ENCODE measurements at regions not wholly inside any gene's neighbourhood (a gene's known extent, or its start where the extent isn't known, plus 50 kb on each side); places are given as distances from the start of the nearest gene placed in this dataset.
"Not testable (repeated sequence)": the region's sequence is repeated elsewhere in the genome, so short reads cannot be mapped to it uniquely, and the experiment has no call there.

- H3K4me3 ChIP-seq (ENCODE audit: low read depth, low read length): no peak overlapping the region
- no peak for DNase-seq (ENCODE audit: low read depth)
- no peak for TF ChIP-seq CTCF (conservative IDR thresholded peaks at IDR 0.05; ENCODE audit: low read depth, low read length)
Observed at GRCh38 chr1:115153966-115154557, 64.8 kb upstream of the TSPAN2 start.

- not testable (repeated sequence) for H3K4me3 ChIP-seq (ENCODE audit: low read depth, low read length); DNase-seq (ENCODE audit: low read depth)
Observed at GRCh38 chr1:115147928-115148327, 58.6 kb upstream of the TSPAN2 start.

- H3K4me3 ChIP-seq (ENCODE audit: low read depth, low read length): no peak overlapping the region
- TF ChIP-seq CTCF (conservative IDR thresholded peaks at IDR 0.05; ENCODE audit: low read depth, low read length): no peak
- DNase-seq (ENCODE audit: low read depth): no peak
Observed at GRCh38 chr1:115145226-115145625, 55.9 kb upstream of the TSPAN2 start.

GRCh38 chr1:115144176-115144575, 54.9 kb upstream of the TSPAN2 start:
- no peak for TF ChIP-seq CTCF (conservative IDR thresholded peaks at IDR 0.05; ENCODE audit: low read depth, low read length)
- H3K4me3 ChIP-seq (ENCODE audit: low read depth, low read length): no peak overlapping the region
- no peak for DNase-seq (ENCODE audit: low read depth)

GRCh38 chr1:115142616-115143015, 53.3 kb upstream of the TSPAN2 start:
- peak; percentile 62 for TF ChIP-seq CTCF (conservative IDR thresholded peaks at IDR 0.05; ENCODE audit: low read depth, low read length)
- H3K4me3 ChIP-seq (ENCODE audit: low read depth, low read length): no peak overlapping the region
- peak; percentile 60 for DNase-seq (ENCODE audit: low read depth)

- H3K4me3 ChIP-seq (ENCODE audit: low read depth, low read length): no peak overlapping the region
- DNase-seq (ENCODE audit: low read depth): no peak
- TF ChIP-seq CTCF (conservative IDR thresholded peaks at IDR 0.05; ENCODE audit: low read depth, low read length): no peak
Observed at GRCh38 chr1:115141145-115141454, 51.8 kb upstream of the TSPAN2 start.

GRCh38 chr1:115140442-115141144, 51.3 kb upstream of the TSPAN2 start:
- no peak for TF ChIP-seq CTCF (conservative IDR thresholded peaks at IDR 0.05; ENCODE audit: low read depth, low read length)
- no peak overlapping the region for H3K4me3 ChIP-seq (ENCODE audit: low read depth, low read length)
- DNase-seq (ENCODE audit: low read depth): no peak

All from choroid plexus epithelial cell (primary cell).